Lung (tissue), 11 donors: ENCODE measurements at regions not wholly inside any gene's neighbourhood (a gene's known extent, or its start where the extent isn't known, plus 50 kb on each side); places are given as distances from the start of the nearest gene placed in this dataset.

Source experiments
- ATAC-seq: fragments of 200-7000 bp; cut with Tn5 transposase; one replicate; pipeline ENCODE4 v1.9.1; 2020; ENCODE audit warnings: moderate number of reproducible peaks; ENCODE audit not compliant: insufficient read depth, low FRiP score
- DNase-seq, 3 donors: peaks; one replicate each; pipeline ENCODE4 v3.0.0-alpha.2; 2013 to 2017
- H3K27ac ChIP-seq, 2 donors: one replicate each; pipeline ENCODE4 v1.5.1; 2013; ENCODE audit warnings: mild to moderate bottlenecking in 2 of 2, moderate library complexity in 2 of 2, control low read depth in 1 of 2, inconsistent platforms in 1 of 2, low read depth in 1 of 2, low read length in 1 of 2
- H3K27me3 ChIP-seq, 3 donors: one replicate each; pipeline ENCODE4 v1.5.1; 2013; ENCODE audit warnings: low read length in 2 of 3; ENCODE audit not compliant: control insufficient read depth in 3 of 3, insufficient read depth in 3 of 3
- H3K36me3 ChIP-seq, 4 donors: one replicate each; pipeline ENCODE4 v1.5.1; 2013; ENCODE audit warnings: low read length in 4 of 4, mild to moderate bottlenecking in 1 of 4, moderate library complexity in 1 of 4; ENCODE audit not compliant: control insufficient read depth in 4 of 4, insufficient read depth in 4 of 4
- H3K4me1 ChIP-seq, 5 donors: one replicate each; pipeline ENCODE4 v1.5.1; 2013; ENCODE audit warnings: low read length in 5 of 5, mild to moderate bottlenecking in 2 of 5, moderate library complexity in 1 of 5; ENCODE audit not compliant: control insufficient read depth in 5 of 5, insufficient read depth in 5 of 5
- H3K4me3 ChIP-seq: one replicate; pipeline ENCODE4 v1.5.1; 2013; ENCODE audit warnings: mild to moderate bottlenecking, control low read depth, moderate library complexity
- H3K9ac ChIP-seq, 2 donors: one replicate each; pipeline ENCODE4 v1.5.1; 2013; ENCODE audit warnings: low read length in 2 of 2, control low read depth in 1 of 2; ENCODE audit not compliant: insufficient read depth in 1 of 2
- H3K9me3 ChIP-seq, 4 donors: one replicate each; pipeline ENCODE4 v1.5.1; 2013; ENCODE audit warnings: low read length in 3 of 4, mild to moderate bottlenecking in 1 of 4, moderate library complexity in 1 of 4; ENCODE audit not compliant: control insufficient read depth in 4 of 4, insufficient read depth in 3 of 4
- CTCF ChIP-seq: IDR thresholded peaks from 2 replicates; pipeline ENCODE4 v1.5.1; 2012; ENCODE audit warnings: mild to moderate bottlenecking; ENCODE audit errors: control extremely low read depth, extremely low read depth
- WGBS, 2 donors: extraction: QIAGEN DNeasy Blood & Tissue Kit; methylation state at CpG; one replicate each; pipeline ENCODE4 v1.1.7; 2013; 5-methylcytosine and 5-hydroxymethylcytosine counted together
- donor health status: control.
- donor health status: control.
- donor health status: Bipolar disorder and iron deficiency.
- donor health status: healthy.
- donor health status: DM: yes; HTN: yes; CAD: no.

GRCh38 chr12:68470664-68471328 is 138.6 kb upstream of the MDM1 start:
- Histone ChIP-seq H3K9me3 (no peaks in the 10 kb centered on the region), H3K4me3 (no peak overlapping the region), H3K9ac (no peak overlapping the region), H3K4me1 (no peaks in the 10 kb centered on the region), H3K27ac (no peak overlapping the region), H3K36me3 (no peaks in the 10 kb centered on the region), H3K27me3 (no peaks in the 10 kb centered on the region)
- DNase-seq (no peak), ATAC-seq (no peak)
- WGBS, 2 donors, result 83 to 90% methylated on average over 3 of the region's 3 CpGs
- TF ChIP-seq CTCF, result no peak

DNA sequence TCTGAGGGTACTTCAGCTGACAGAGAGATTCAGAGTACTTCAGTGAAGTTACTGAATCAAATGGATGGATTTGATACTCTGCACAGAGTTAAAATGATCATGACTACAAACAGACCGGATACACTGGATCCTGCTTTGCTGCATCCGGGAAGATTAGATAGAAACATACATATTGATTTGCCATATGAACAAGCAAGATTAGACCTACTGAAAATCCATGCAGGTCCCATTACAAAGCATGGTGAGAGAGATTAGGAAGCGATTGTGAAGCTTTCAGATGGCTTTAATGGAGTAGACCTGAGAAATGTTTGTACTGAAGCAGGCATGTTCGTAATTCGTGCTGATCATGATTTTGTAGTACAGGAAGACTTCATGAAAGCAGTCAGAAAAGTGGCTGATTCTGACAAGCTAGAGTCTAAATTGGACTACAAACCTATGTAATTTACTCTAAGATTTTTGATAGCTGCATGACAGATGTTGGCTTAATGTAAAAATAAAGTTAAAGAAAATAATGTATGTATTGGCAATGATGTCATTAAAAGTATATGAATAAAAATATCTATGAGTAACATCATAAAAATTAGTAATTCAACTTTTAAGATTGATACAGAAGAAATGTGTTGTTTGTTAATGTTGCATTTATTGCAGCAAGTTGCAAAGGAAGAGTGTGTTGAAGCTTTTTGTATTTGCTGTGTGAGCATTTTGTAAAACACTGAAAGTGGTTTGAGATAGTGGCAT is 136.1 kb upstream of the RAP1B start:
- 96 to 98% methylated on average over 5 of the region's 5 CpGs for WGBS, 2 donors
- Histone ChIP-seq H3K36me3 (no peaks in the 10 kb centered on the region), H3K27ac (no peak overlapping the region), H3K27me3 (no peaks in the 10 kb centered on the region), H3K9me3 (no peaks in the 10 kb centered on the region), H3K4me3 (no peak overlapping the region), H3K4me1 (no peaks in the 10 kb centered on the region), H3K9ac (no peak overlapping the region)
- TF ChIP-seq CTCF, result no peak
- DNase-seq, result no peak
- no peak for ATAC-seq

GRCh38 chr12:68476794-68477193 is 133.9 kb upstream of the RAP1B start:
- Histone ChIP-seq H3K9ac (no peak overlapping the region), H3K4me3 (no peak overlapping the region), H3K27ac (no peak overlapping the region), H3K36me3 (no peaks in the 10 kb centered on the region), H3K27me3 (no peaks in the 10 kb centered on the region), H3K9me3 (no peaks in the 10 kb centered on the region), H3K4me1 (no peaks in the 10 kb centered on the region)
- WGBS, 2 donors, result 95 to 97% methylated on average over 2 of the region's 2 CpGs
- no peak for TF ChIP-seq CTCF
- DNase-seq, result no peak
- no peak for ATAC-seq
